ENCODE measurements at regions not wholly inside any gene's neighbourhood (a gene's known extent, or its start where the extent isn't known, plus 50 kb on each side); places are given as distances from the start of the nearest gene placed in this dataset.

GRCh38 chr5:38720554-38721361 lies 125.1 kb upstream of the OSMR start:
- no peak for DNase-seq

DNA sequence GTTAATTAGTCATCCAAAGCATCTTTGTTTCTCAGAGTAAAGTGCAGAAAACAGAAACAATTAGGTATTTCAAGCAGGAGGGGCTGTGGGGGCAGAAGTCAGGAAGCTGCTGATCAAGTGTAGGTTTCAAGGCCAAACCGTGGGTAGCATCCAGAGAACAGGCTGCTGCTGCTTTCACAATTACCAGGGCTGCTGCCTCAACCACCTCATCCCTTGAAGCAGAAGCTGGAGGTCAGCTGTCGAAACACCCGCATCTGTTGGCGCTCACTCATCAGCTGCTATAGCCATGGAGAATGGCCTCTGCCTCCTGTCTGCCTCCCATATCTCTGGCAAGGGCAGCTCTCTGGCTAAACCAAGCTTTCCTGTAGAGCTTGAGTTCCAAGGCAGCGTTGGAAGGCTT lies 122.9 kb upstream of the OSMR start:
- no peak for DNase-seq

DNA sequence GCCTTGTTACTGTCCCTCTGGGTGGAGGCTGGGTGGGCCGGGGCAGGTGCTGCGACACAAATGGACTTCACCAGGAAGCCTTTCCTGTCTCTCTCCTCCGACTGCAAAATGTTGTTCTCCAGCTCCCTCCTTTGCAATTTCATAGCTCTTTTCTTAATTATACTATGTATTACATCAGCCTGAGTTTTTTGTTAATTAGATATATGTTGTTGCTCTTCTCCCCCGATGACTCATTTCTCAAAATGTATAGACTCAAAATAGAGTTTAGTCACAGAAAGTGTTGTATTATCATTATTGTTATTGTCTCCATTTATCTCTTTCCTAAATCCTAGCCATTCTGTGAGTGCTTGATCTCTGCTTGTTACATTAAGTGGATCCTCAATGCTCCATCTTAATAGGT lies 122.4 kb upstream of the OSMR start:
- no peak for DNase-seq

- DNase-seq, result no peak
Observed at GRCh38 chr5:38724301-38725030, 121.3 kb upstream of the OSMR start.

GRCh38 chr5:38725371-38725865 lies 120.4 kb upstream of the OSMR start:
- DNase-seq, result no peak

DNA sequence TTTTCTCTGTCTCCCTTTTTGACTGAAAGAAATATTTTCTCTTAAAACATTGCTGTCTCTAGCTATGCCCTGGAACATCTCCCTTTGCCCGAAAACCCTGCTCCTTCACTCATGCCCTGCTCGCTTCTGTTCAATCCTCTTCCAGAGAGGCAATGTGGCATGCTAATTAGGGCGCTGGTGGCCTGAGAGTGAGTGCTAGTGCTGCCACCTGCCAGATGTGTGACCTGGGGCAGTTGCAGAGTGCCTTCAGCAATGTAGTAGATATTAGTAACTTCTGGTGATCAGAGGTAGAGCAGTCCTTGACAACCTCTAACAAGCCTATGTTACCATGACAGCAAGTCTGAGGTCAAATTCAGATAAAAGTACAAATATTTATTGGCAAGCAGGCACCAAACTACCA lies 119.5 kb upstream of the OSMR start:
- DNase-seq, result no peak

DNA sequence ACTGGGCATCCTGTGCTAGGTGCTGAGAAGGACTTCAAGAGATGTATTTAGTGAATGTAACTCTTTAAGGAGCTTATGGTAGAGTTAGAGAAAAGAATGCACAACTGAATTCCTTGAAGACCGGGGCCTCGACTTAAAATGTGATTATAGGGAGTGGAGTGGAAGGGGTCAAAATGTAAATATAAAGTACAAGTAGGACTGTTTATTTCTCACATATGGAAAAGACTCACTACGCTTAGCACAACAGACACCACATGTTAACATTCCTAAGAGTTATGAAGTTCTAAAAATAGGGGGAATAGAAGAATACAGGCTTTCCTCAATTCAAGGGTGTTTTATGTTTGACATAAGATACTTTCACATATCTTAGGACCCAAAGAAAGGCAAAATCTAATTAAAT lies 117.8 kb upstream of the OSMR start:
- no peak for DNase-seq

- no peak for DNase-seq
Observed at GRCh38 chr5:38731461-38731860, 114.4 kb upstream of the OSMR start.

DNA sequence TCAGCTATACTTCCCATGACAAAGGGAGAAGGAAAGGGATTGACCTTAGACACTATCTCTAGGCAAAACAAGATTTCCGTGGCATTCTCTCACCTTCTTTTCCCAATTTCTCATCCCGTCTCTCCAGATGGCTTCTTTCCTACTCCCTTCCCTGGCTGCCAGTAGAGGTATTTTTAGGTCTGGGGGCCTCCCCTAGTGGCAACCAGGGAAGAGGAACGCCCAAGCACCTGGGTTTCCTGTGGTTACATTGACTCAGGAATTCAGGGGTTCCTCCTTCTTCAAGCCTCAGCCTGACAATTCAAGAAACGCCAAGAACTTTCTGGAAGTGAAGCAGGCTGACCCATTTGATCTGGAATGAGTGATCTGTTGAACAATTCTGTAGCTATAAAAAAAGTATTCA lies 111.5 kb upstream of the OSMR start:
- DNase-seq, result no peak

- DNase-seq, result no peak
Observed at GRCh38 chr5:38736089-38736488, 109.7 kb upstream of the OSMR start.

GRCh38 chr5:38737976-38738375 lies 107.8 kb upstream of the OSMR start:
- no peak for DNase-seq

DNA sequence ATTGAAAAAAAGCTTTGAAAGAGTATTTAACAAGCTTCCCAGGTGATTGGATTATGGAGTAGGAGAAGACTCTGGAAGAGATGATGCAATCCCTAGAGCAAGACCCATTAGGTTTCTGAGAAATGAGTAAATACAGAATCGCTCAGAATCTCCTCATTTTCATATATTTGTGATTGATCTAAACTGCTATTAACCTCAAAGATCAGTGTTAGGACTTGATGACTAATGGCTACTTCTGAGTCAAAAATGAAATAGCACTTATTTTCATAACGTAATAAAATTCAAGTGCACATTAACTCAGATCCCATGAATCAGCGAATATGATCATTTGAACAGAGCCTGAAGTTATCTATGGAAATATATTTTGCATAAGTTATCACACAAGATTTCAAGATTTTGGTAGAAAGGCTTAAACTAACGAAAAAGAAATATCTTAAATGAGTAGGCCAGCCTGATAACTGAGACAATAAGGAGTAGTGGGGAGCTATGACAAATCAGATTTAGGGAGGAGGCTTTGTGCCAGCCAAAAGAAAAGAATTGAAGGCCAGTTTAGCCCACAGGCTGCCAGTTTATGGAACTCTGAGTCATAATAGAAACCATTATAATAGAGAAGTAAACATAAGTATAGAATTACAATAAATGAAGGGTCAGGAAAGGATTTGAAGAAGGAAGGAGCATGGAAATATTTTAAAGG lies 106.7 kb upstream of the OSMR start:
- no peak for DNase-seq

- DNase-seq, result no peak
Observed at GRCh38 chr5:38739705-38740045, 106.1 kb upstream of the OSMR start.

- no peak for DNase-seq
Observed at GRCh38 chr5:38742821-38743220, 103.0 kb upstream of the OSMR start.

- DNase-seq, result no peak
Observed at GRCh38 chr5:38743562-38743961, 102.2 kb upstream of the OSMR start.

- DNase-seq, result no peak
Observed at GRCh38 chr5:38745836-38746732, 99.7 kb upstream of the OSMR start.

GRCh38 chr5:38749861-38750260 lies 96.0 kb upstream of the OSMR start:
- no peak for DNase-seq

DNA sequence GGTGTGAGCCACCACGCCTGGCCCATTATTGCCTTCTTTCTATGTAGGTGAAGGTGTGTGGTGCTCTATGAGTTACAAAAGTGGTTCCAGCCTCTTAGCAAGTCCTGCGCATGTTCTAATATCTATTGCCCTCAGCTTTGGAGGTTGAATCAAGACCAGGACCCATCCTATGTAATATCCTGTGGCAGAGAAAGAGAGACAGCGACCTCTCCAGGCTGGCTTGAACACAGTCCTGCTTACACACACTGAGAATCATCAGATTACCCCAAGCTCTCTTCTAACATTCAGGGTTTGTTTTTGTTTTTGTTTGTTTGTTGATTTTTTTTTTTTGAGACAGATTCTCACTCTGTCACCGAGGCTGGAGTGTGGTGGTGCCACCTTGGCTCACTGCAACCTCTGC lies 94.7 kb upstream of the OSMR start:
- no peak for DNase-seq

DNA sequence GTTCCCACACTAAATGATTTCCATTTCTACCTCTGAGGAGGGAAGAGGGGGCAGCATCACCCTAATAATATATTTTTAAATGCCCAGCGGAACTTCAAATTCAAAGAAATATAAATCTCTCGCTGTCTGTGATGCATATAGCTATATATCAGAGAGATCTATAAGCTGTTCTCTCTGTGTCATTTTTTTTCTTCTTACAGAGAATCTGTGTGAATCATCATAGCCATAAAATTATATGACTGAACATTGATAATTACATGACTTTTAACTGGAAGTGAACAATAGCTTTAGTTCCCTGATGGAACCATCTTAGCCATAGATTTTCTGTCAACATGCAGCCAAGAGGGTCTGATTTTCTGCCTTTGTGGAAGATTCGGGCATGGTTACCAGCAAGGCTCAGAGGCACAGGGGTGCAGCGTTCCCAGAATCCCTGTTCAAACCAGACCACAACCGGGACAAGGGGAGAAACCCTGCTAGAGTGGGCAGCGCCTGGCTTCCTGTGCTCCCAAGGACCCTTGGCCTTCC lies 93.7 kb upstream of the OSMR start:
- DNase-seq, result no peak

- no peak for DNase-seq
Observed at GRCh38 chr5:38752622-38753021, 93.2 kb upstream of the OSMR start.

DNA sequence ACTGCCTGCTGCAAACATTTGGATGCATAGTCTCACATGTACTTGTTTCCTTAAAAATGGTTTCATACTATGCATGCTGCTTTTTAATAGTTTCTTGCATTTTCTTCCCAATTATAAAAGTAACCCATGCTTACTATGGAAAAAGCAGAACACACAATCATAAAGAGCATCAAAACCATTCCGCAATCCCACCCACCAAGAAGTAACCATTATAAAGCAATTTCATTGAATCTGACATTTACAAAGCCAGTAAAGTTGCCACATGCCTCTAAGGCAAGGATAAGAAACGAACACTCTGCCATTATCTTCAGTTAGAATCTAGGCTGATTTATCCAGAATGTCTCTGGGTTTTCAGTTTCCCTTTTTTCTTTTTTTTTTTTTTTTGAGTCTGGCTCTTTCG lies 92.7 kb upstream of the OSMR start:
- no peak for DNase-seq

DNA sequence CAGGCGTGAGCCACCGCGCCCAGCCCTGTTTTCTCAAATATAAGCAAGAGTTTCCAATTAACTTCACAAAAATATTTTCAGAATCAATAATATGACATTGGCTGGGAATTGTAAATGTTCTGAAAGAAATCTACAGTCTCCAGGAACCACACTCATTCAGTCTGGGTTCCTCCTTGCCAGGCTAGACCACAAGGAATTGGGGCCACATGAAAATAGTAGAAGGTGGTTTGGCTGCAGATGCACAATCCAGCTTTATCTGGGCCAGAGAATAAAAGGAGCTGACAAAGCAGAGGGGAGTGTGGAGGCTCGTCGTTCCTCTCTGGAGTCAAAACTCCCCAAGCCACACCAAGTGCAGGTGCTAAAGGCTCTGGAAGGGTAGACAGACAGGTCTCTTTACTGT lies 92.0 kb upstream of the OSMR start:
- no peak for DNase-seq

GRCh38 chr5:38755181-38755580 lies 90.6 kb upstream of the OSMR start:
- no peak for DNase-seq

Measured in SHP77 treated with DMSO at 0.1 percent for 48 hours (cell line).